ENCODE measurements at regions not wholly inside any gene's neighbourhood (a gene's known extent, or its start where the extent isn't known, plus 50 kb on each side); places are given as distances from the start of the nearest gene placed in this dataset.

- Mint-ChIP-seq H3K9me3 (ENCODE audit: low read depth) (peaks cover 15% of the 10 kb centered on the region), H3K27ac (ENCODE audit: unreplicated experiment) (no peak overlapping the region), H3K36me3 (ENCODE audit: low read depth) (no peaks in the 10 kb centered on the region), H3K27me3 (ENCODE audit: low read depth) (no peaks in the 10 kb centered on the region), H3K4me3 (ENCODE audit: unreplicated experiment) (no peak overlapping the region), H3K4me1 (ENCODE audit: low read depth) (no peaks in the 10 kb centered on the region)
- DNase-seq (ENCODE audit: low spot score), result no peak
- no peak for TF ChIP-seq CTCF (IDR thresholded peaks at IDR 0.05)
These were observed 209.1 kb upstream of the ZP4 start for GRCh38 chr1:238099871-238100270.

DNA sequence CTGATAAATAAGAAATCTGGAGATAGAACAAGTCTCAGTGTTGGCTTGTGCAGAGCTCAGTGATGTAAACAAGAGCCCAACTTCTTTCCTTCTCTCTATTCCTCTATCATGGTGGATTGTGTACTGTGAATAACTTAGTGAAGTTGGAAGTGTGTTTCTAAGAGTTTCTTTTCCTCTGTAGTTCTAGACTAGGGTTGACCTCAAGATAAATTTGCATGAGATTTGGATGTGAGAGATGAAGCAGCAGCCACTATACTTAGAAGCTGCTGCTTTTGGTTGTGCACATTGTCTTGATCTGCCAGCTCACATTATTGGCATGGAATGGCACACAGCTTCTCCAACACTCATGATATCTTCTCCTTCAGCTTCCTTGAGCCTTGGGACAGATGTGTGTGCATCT is 198.9 kb upstream of the ZP4 start:
- Mint-ChIP-seq H3K4me1 (ENCODE audit: low read depth) (no peaks in the 10 kb centered on the region), H3K27ac (ENCODE audit: unreplicated experiment) (no peak overlapping the region), H3K4me3 (ENCODE audit: unreplicated experiment) (no peak overlapping the region), H3K36me3 (ENCODE audit: low read depth) (no peaks in the 10 kb centered on the region), H3K9me3 (ENCODE audit: low read depth) (peaks cover 3% of the 10 kb centered on the region), H3K27me3 (ENCODE audit: low read depth) (peaks cover 6% of the 10 kb centered on the region)
- no peak for DNase-seq (ENCODE audit: low spot score)
- TF ChIP-seq CTCF (IDR thresholded peaks at IDR 0.05), result no peak

- no peak for TF ChIP-seq CTCF (IDR thresholded peaks at IDR 0.05)
- H3K27ac Mint-ChIP-seq (ENCODE audit: unreplicated experiment), result no peak overlapping the region
These were observed 198.0 kb upstream of the ZP4 start for GRCh38 chr1:238088560-238089290.

GRCh38 chr1:238073991-238074390 is 183.3 kb upstream of the ZP4 start:
- no peak overlapping the region for H3K27ac Mint-ChIP-seq (ENCODE audit: unreplicated experiment)

More at GRCh38 chr1:238088560-238089290, 198.0 kb upstream of the ZP4 start:
- peaks cover 6% of the 10 kb centered on the region for H3K27me3 Mint-ChIP-seq (ENCODE audit: low read depth)
- no peaks in the 10 kb centered on the region for H3K4me1 Mint-ChIP-seq (ENCODE audit: low read depth)
- no peak for DNase-seq (ENCODE audit: low spot score)
- no peaks in the 10 kb centered on the region for H3K36me3 Mint-ChIP-seq (ENCODE audit: low read depth)
- no peak overlapping the region for H3K4me3 Mint-ChIP-seq (ENCODE audit: unreplicated experiment)
- peaks cover 3% of the 10 kb centered on the region for H3K9me3 Mint-ChIP-seq (ENCODE audit: low read depth)

DNA sequence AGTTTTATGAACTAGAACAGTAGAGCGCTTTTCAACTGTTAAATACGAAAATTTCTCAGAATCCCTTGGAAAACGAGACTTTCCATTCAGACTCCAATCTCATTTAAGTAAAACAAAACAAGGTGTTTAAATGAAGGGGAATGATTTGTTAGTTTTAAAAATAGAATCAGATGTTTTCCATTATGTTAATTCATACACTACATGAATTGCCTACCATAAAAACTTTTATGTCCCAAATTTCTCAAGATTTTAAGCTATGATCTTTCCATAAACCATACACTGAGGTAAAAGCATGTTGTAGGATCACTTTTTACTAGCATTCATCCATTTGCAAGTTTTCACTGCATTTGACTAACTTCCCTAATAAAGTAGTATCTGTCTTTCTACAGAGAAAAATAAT is 180.3 kb upstream of the ZP4 start:
- no peaks in the 10 kb centered on the region for H3K4me1 Mint-ChIP-seq (ENCODE audit: low read depth)
- H3K36me3 Mint-ChIP-seq (ENCODE audit: low read depth), result no peaks in the 10 kb centered on the region
- H3K27me3 Mint-ChIP-seq (ENCODE audit: low read depth), result no peaks in the 10 kb centered on the region
- no peak overlapping the region for H3K27ac Mint-ChIP-seq (ENCODE audit: unreplicated experiment)
- DNase-seq (ENCODE audit: low spot score), result no peak
- H3K4me3 Mint-ChIP-seq (ENCODE audit: unreplicated experiment), result no peak overlapping the region
- no peak for TF ChIP-seq CTCF (IDR thresholded peaks at IDR 0.05)
- H3K9me3 Mint-ChIP-seq (ENCODE audit: low read depth), result no peaks in the 10 kb centered on the region

More at GRCh38 chr1:238073991-238074390, 183.3 kb upstream of the ZP4 start:
- Mint-ChIP-seq H3K36me3 (ENCODE audit: low read depth) (no peaks in the 10 kb centered on the region), H3K4me3 (ENCODE audit: unreplicated experiment) (no peak overlapping the region), H3K4me1 (ENCODE audit: low read depth) (no peaks in the 10 kb centered on the region), H3K27me3 (ENCODE audit: low read depth) (peaks cover 1% of the 10 kb centered on the region), H3K9me3 (ENCODE audit: low read depth) (no peaks in the 10 kb centered on the region)
- TF ChIP-seq CTCF (IDR thresholded peaks at IDR 0.05), result no peak
- no peak for DNase-seq (ENCODE audit: low spot score)

All from chondrocyte (in vitro differentiated cells).